Endothelial cell of umbilical vein (primary cell): ENCODE measurements at regions not wholly inside any gene's neighbourhood (a gene's known extent, or its start where the extent isn't known, plus 50 kb on each side); places are given as distances from the start of the nearest gene placed in this dataset.

Experiments used
- BruUV-seq: library from RNA; stranded (reverse); fragments of 400-500 nt; replicated peaks from 2 replicates; lab custom pipeline; 2021; lab: Mats Ljungman, UMichigan
- CTCF ChIA-PET: fragments of 300-600, 350-600 bp; sonication (Branson Sonifier 250); formaldehyde crosslinking; loops from one replicate; lab custom pipeline; 2021; ENCODE audit warnings: antibody characterized with exemption, inconsistent platforms; lab: Charles Lee
- POLR2A ChIA-PET: fragments of 300-600, 350-600 bp; sonication (Branson Sonifier 250); formaldehyde crosslinking; loops from one replicate; lab custom pipeline; 2021; ENCODE audit warnings: antibody characterized with exemption, inconsistent platforms; lab: Charles Lee
- DNase-seq: peaks from one replicate; pipeline ENCODE4 v3.0.0-alpha.2; 2011; ENCODE audit warnings: low read depth, low spot score
- FAIRE-seq: peaks from 2 replicates; lab custom pipeline; 2011; peaks lifted over from hg19 to GRCh38; lab: Jason Lieb, UNC
- H2AFZ ChIP-seq: 2 replicates; pipeline ENCODE4 v1.6.0; 2012; ENCODE audit warnings: low read depth, low read length, control low read depth, inconsistent platforms
- H3K27ac ChIP-seq: 2 replicates; pipeline ENCODE4 v1.5.1; 2011; ENCODE audit warnings: low read depth, mild to moderate bottlenecking, control low read depth, low read length, moderate library complexity; ENCODE audit not compliant: insufficient read depth
- H3K27me3 ChIP-seq, 2 experiments: 2 replicates each; pipeline versions ENCODE4 v1.6.0 to v1.6.1; 2011; ENCODE audit warnings: low read length in 2 of 2, mixed read lengths in 1 of 2; ENCODE audit not compliant: control insufficient read depth in 2 of 2, insufficient read depth in 2 of 2
- H3K36me3 ChIP-seq, 2 experiments: 2 replicates in 1 of 2; 3 replicates in 1 of 2; pipeline ENCODE4 v1.5.1; 2011; ENCODE audit warnings: low read length in 2 of 2, mild to moderate bottlenecking in 1 of 2, moderate library complexity in 1 of 2; ENCODE audit not compliant: control insufficient read depth in 2 of 2, insufficient read depth in 2 of 2; ENCODE audit errors: extremely low read depth in 1 of 2
- H3K4me1 ChIP-seq: 3 replicates; pipeline ENCODE4 v1.5.1; 2011; ENCODE audit warnings: mild to moderate bottlenecking, low read length; ENCODE audit not compliant: control insufficient read depth, insufficient read depth; ENCODE audit errors: extremely low read depth
- H3K4me2 ChIP-seq: 2 replicates; pipeline ENCODE4 v1.6.1; 2011; ENCODE audit warnings: low read length, control low read depth, mixed read lengths; ENCODE audit not compliant: insufficient read depth
- H3K4me3 ChIP-seq, 3 experiments: fragments of 200-600 bp in 1 of 3; sonication (generic), shearing (Covaris generic) in 1 of 3; replicated peaks in 1 of 3; 2 replicates each; pipeline ENCODE4 v1.5.1; 2011 to 2016; ENCODE audit warnings: control low read depth in 3 of 3, low read length in 3 of 3, mild to moderate bottlenecking in 2 of 3, inconsistent platforms in 1 of 3, low read depth in 1 of 3, moderate library complexity in 1 of 3; ENCODE audit not compliant: insufficient read depth in 1 of 3
- H3K79me2 ChIP-seq: 2 replicates; pipeline ENCODE4 v1.6.0; 2012; ENCODE audit warnings: low read length, inconsistent platforms; ENCODE audit not compliant: control insufficient read depth, insufficient read depth
- H3K9ac ChIP-seq: replicated peaks from 2 replicates; pipeline ENCODE3; 2011; ENCODE audit warnings: low read length, control low read depth; ENCODE audit not compliant: insufficient read depth; ENCODE audit errors: extremely low read depth
- H3K9me1 ChIP-seq: replicated peaks from 3 replicates; pipeline ENCODE4 v1.6.0; 2011; ENCODE audit warnings: mild to moderate bottlenecking, low read length; ENCODE audit not compliant: control insufficient read depth, insufficient read depth; ENCODE audit errors: extremely low read depth
- H3K9me3 ChIP-seq: replicated peaks from 2 replicates; pipeline ENCODE4 v1.5.1; 2012; ENCODE audit warnings: low read length, inconsistent platforms; ENCODE audit not compliant: control insufficient read depth, insufficient read depth
- H4K20me1 ChIP-seq: replicated peaks from 2 replicates; pipeline ENCODE3; 2011; ENCODE audit warnings: mild to moderate bottlenecking, low read length; ENCODE audit not compliant: control insufficient read depth, insufficient read depth; ENCODE audit errors: extremely low read depth
- EZH2 ChIP-seq: IDR thresholded peaks from 2 replicates; pipeline ENCODE4 v1.6.1; 2012; ENCODE audit warnings: borderline replicate concordance, low read depth, mild to moderate bottlenecking, moderate library complexity, low read length, inconsistent platforms; ENCODE audit not compliant: severe bottlenecking
- FOS ChIP-seq: IDR thresholded peaks from 2 replicates; pipeline ENCODE4 v1.6.1; 2011; ENCODE audit warnings: mild to moderate bottlenecking, low read length, moderate library complexity, borderline replicate concordance; ENCODE audit not compliant: insufficient read depth
- GATA2 ChIP-seq: IDR thresholded peaks from 2 replicates; pipeline ENCODE4 v1.7.0; 2011; ENCODE audit warnings: low read depth, mild to moderate bottlenecking, moderate library complexity, mixed read lengths, low read length; ENCODE audit not compliant: insufficient read length, insufficient read depth
- JUN ChIP-seq: IDR thresholded peaks from 2 replicates; pipeline ENCODE4 v1.6.1; 2011; ENCODE audit warnings: borderline replicate concordance, low read depth; ENCODE audit not compliant: insufficient read length, insufficient read depth
- MYC ChIP-seq: IDR thresholded peaks from one replicate; pipeline ENCODE4 v1.6.1; 2011; ENCODE audit warnings: mild to moderate bottlenecking, low read depth, low read length
- POLR2A ChIP-seq: IDR thresholded peaks from 2 replicates; pipeline ENCODE4 v1.6.1; 2012; ENCODE audit warnings: low read depth, mild to moderate bottlenecking, control low read depth, low read length
- POLR2AphosphoS5 ChIP-seq: IDR thresholded peaks from 2 replicates; pipeline ENCODE4 v1.6.1; 2012; ENCODE audit warnings: low read depth, mild to moderate bottlenecking, control low read depth, low read length, moderate library complexity; ENCODE audit not compliant: insufficient read depth
- dilution Hi-C: fragments of 300-500 bp; cut with MboI; formaldehyde crosslinking; loops from one replicate; pipeline ENCODE4 v1.15.0; 2019; ENCODE audit warnings: low sequenced_read_pairs; ENCODE audit not compliant: extremely low pct_ligation_motif_present
- intact Hi-C: fragments of 100-400 bp; cut with micrococcal nuclease; formaldehyde crosslinking; loops from one replicate; pipeline ENCODE4 v1.10.0; 2022
- TF ChIP-seq, protein P1 (sequence below): IDR thresholded peaks from 2 replicates; pipeline ENCODE4 v1.6.1; 2011; ENCODE audit not compliant: insufficient read depth, insufficient read length
- TF ChIP-seq, protein P2 (sequence below), 2 donors: IDR thresholded peaks; 1 replicate in 1 of 2; 2 replicates in 1 of 2; pipeline ENCODE4 v1.5.1; 2011; ENCODE audit warnings: low read length in 2 of 2, mild to moderate bottlenecking in 2 of 2, moderate library complexity in 2 of 2, control low read depth in 1 of 2, inconsistent platforms in 1 of 2, low read depth in 1 of 2; ENCODE audit not compliant: insufficient read depth in 1 of 2; ENCODE audit errors: extremely low read depth in 1 of 2

DNA sequence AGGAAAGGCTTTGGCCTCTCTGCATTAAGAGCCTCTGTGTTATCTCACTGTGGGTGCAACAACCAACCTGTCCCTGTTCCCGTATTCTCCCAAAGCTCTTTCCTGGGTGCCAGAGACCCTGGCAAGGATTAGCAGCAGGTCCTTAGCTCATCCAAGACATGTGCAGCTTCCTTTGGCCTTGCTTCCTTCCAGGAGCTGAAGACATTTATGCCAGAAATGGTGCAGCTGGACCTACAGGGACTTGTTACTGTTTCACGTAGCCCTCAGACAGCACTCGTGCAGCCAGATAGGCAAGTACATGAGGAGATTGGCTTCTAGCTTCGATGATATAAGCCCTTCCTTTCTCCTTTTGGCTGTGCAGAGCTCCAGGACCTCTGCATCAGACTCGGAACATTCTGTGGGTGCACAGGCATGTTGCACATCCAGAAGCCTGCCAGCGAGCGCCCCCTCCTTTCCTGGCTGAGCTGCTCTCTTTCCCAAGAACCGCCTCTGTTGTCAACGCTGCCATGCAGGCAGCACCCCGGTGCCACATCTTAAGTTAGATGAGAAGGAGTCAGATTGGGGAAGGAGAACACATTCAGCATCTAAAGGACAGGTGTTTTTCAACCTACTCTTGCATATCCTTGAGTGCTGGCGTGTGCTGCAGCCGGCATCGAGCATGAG, 284.5 kb upstream of the PLXNA2 start:
- FAIRE-seq (no peak), DNase-seq (no peak)
- no peak overlapping the region for H3K9ac ChIP-seq
- intact Hi-C loops: no loop called here
- no peak overlapping the region for H2AFZ ChIP-seq
- H3K9me1 ChIP-seq: no peaks in the 10 kb centered on the region
- H3K9me3 ChIP-seq: no peaks in the 10 kb centered on the region
- no peak overlapping the region for H3K4me3 ChIP-seq
- H3K79me2 ChIP-seq: no peaks in the 10 kb centered on the region
- TF ChIP-seq, protein P1, sequence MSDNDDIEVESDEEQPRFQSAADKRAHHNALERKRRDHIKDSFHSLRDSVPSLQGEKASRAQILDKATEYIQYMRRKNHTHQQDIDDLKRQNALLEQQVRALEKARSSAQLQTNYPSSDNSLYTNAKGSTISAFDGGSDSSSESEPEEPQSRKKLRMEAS: no peak
- TF ChIP-seq POLR2AphosphoS5 (no peak), GATA2 (no peak), JUN (no peak), FOS (no peak), POLR2A (no peak), EZH2 (no peak), MYC (no peak)
- TF ChIP-seq, protein P2, sequence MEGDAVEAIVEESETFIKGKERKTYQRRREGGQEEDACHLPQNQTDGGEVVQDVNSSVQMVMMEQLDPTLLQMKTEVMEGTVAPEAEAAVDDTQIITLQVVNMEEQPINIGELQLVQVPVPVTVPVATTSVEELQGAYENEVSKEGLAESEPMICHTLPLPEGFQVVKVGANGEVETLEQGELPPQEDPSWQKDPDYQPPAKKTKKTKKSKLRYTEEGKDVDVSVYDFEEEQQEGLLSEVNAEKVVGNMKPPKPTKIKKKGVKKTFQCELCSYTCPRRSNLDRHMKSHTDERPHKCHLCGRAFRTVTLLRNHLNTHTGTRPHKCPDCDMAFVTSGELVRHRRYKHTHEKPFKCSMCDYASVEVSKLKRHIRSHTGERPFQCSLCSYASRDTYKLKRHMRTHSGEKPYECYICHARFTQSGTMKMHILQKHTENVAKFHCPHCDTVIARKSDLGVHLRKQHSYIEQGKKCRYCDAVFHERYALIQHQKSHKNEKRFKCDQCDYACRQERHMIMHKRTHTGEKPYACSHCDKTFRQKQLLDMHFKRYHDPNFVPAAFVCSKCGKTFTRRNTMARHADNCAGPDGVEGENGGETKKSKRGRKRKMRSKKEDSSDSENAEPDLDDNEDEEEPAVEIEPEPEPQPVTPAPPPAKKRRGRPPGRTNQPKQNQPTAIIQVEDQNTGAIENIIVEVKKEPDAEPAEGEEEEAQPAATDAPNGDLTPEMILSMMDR (IDR thresholded peaks at IDR 0.05; ENCODE audit: extremely low read depth in 1 of 2, insufficient read depth in 1 of 2, low read depth in 1 of 2, low read length in 2 of 2): no peak
- H4K20me1 ChIP-seq: no peaks in the 10 kb centered on the region
- ChIA-PET POLR2A (no interaction called here), CTCF (no interaction called here)
- no peaks in the 10 kb centered on the region for H3K4me1 ChIP-seq
- no peak overlapping the region for H3K4me2 ChIP-seq
- dilution Hi-C loops: no loop called here
- H3K36me3 ChIP-seq: no peaks in the 10 kb centered on the region
- no TSS peak for BruUV-seq
- no peak overlapping the region for H3K27ac ChIP-seq
- no peaks in the 10 kb centered on the region for H3K27me3 ChIP-seq
